ENCODE measurements at regions not wholly inside any gene's neighbourhood (a gene's known extent, or its start where the extent isn't known, plus 50 kb on each side); places are given as distances from the start of the nearest gene placed in this dataset.
"Not testable (repeated sequence)": the region's sequence is repeated elsewhere in the genome, so short reads cannot be mapped to it uniquely, and the experiment has no call there.

- no peak for DNase-seq (ENCODE audit: low read depth)
Observed at GRCh38 chr3:118151164-118151563, 883.5 kb downstream of the IGSF11 start.

GRCh38 chr3:118162627-118163588, 871.7 kb downstream of the IGSF11 start:
- DNase-seq (ENCODE audit: low read depth): not testable (repeated sequence)

GRCh38 chr3:118165413-118165812, 869.2 kb downstream of the IGSF11 start:
- no peak for DNase-seq (ENCODE audit: low read depth)

GRCh38 chr3:118167571-118167970, 867.1 kb downstream of the IGSF11 start:
- DNase-seq (ENCODE audit: low read depth): no peak

GRCh38 chr3:118168175-118168574, 866.5 kb downstream of the IGSF11 start:
- DNase-seq (ENCODE audit: low read depth): no peak

- DNase-seq (ENCODE audit: low read depth): no peak
Observed at GRCh38 chr3:118171236-118171852, 863.3 kb downstream of the IGSF11 start.

- DNase-seq (ENCODE audit: low read depth): no peak
Observed at GRCh38 chr3:118180853-118181252, 853.8 kb downstream of the IGSF11 start.

- no peak for DNase-seq (ENCODE audit: low read depth)
Observed at GRCh38 chr3:118181274-118181673, 853.4 kb downstream of the IGSF11 start.

- DNase-seq (ENCODE audit: low read depth): peak; percentile 3
Observed at GRCh38 chr3:118186051-118186450, 848.6 kb downstream of the IGSF11 start.

- DNase-seq (ENCODE audit: low read depth): no peak
Observed at GRCh38 chr3:118187221-118187620, 847.4 kb downstream of the IGSF11 start.

- no peak for DNase-seq (ENCODE audit: low read depth)
Observed at GRCh38 chr3:118196183-118196582, 838.5 kb downstream of the IGSF11 start.

- DNase-seq (ENCODE audit: low read depth): no peak
Observed at GRCh38 chr3:118199044-118199443, 835.6 kb downstream of the IGSF11 start.

- no peak for DNase-seq (ENCODE audit: low read depth)
Observed at GRCh38 chr3:118204052-118204656, 830.5 kb downstream of the IGSF11 start.

GRCh38 chr3:118207271-118207670, 827.4 kb downstream of the IGSF11 start:
- DNase-seq (ENCODE audit: low read depth): no peak

GRCh38 chr3:118208642-118209041, 826.0 kb downstream of the IGSF11 start:
- DNase-seq (ENCODE audit: low read depth): no peak

- DNase-seq (ENCODE audit: low read depth): peak; percentile 4
Observed at GRCh38 chr3:118213892-118214291, 820.8 kb downstream of the IGSF11 start.

- DNase-seq (ENCODE audit: low read depth): no peak
Observed at GRCh38 chr3:118226206-118226605, 808.4 kb downstream of the IGSF11 start.

- DNase-seq (ENCODE audit: low read depth): no peak
Observed at GRCh38 chr3:118227191-118227590, 807.5 kb downstream of the IGSF11 start.

GRCh38 chr3:118228151-118228550, 806.5 kb downstream of the IGSF11 start:
- no peak for DNase-seq (ENCODE audit: low read depth)

- no peak for DNase-seq (ENCODE audit: low read depth)
Observed at GRCh38 chr3:118229196-118229595, 805.5 kb downstream of the IGSF11 start.

- DNase-seq (ENCODE audit: low read depth): no peak
Observed at GRCh38 chr3:118231578-118231977, 803.1 kb downstream of the IGSF11 start.

- DNase-seq (ENCODE audit: low read depth): no peak
Observed at GRCh38 chr3:118239253-118239652, 795.4 kb downstream of the IGSF11 start.

GRCh38 chr3:118244761-118245160, 789.9 kb downstream of the IGSF11 start:
- DNase-seq (ENCODE audit: low read depth): no peak

Data from M059J (cell line).